IMR-90 (cell line): ENCODE measurements at regions not wholly inside any gene's neighbourhood (a gene's known extent, or its start where the extent isn't known, plus 50 kb on each side); places are given as distances from the start of the nearest gene placed in this dataset.

ENCODE experiments used
- ATAC-seq: fragments of 200-7000 bp; cut with Tn5 transposase; 2 replicates; pipeline ENCODE4 v1.9.1; 2020; ENCODE audit warnings: low read depth, mild to moderate bottlenecking, moderate library complexity
- BruUV-seq: library from RNA; stranded (reverse); fragments of 400-500 nt; replicated peaks from 2 replicates; lab custom pipeline; 2021; lab: Mats Ljungman, UMichigan
- CTCF ChIA-PET: fragments of 300-600 bp; formaldehyde crosslinking; extraction: SDS; loops from one replicate; lab custom pipeline; 2021; ENCODE audit warnings: antibody characterized with exemption; lab: Yijun Ruan, JAX
- POLR2A ChIA-PET: fragments of 300-600 bp; sonication (Branson Sonifier 250); formaldehyde crosslinking; loops from one replicate; lab custom pipeline; 2022; ENCODE audit warnings: antibody characterized with exemption; ENCODE audit not compliant: unreplicated experiment; lab: Charles Lee
- DNase-seq: peaks from one replicate; pipeline ENCODE4 v3.0.0; 2013
- H2AFZ ChIP-seq: replicated peaks from 2 replicates; pipeline ENCODE3; 2013; ENCODE audit warnings: low read length, mild to moderate bottlenecking; ENCODE audit not compliant: poor library complexity
- H2AK5ac ChIP-seq: 2 replicates; pipeline ENCODE4 v1.6.1; 2013; ENCODE audit warnings: low read depth, low read length, inconsistent platforms
- H2AK9ac ChIP-seq: replicated peaks from 2 replicates; pipeline ENCODE3; 2013; ENCODE audit warnings: mild to moderate bottlenecking, low read depth, low read length, moderate library complexity; ENCODE audit not compliant: poor library complexity
- H2BK120ac ChIP-seq: 2 replicates; pipeline ENCODE4 v1.6.1; 2013; ENCODE audit warnings: low read depth, low read length, inconsistent platforms
- H2BK15ac ChIP-seq: 3 replicates; pipeline ENCODE4 v1.6.1; 2013; ENCODE audit warnings: low read depth, low read length, inconsistent platforms
- H2BK20ac ChIP-seq: 2 replicates; pipeline ENCODE4 v1.6.1; 2013; ENCODE audit warnings: low read depth, mild to moderate bottlenecking, inconsistent platforms, low read length, moderate library complexity
- H2BK5ac ChIP-seq: 2 replicates; pipeline ENCODE4 v1.6.1; 2013; ENCODE audit warnings: mild to moderate bottlenecking, low read depth, low read length, inconsistent platforms; ENCODE audit not compliant: poor library complexity, severe bottlenecking
- H3K14ac ChIP-seq: replicated peaks from 2 replicates; pipeline ENCODE4 v1.6.1; 2013; ENCODE audit warnings: low read depth, low read length, inconsistent platforms
- H3K18ac ChIP-seq: 2 replicates; pipeline ENCODE4 v1.6.1; 2013; ENCODE audit warnings: low read depth, low read length, control low read depth
- H3K23ac ChIP-seq: 2 replicates; pipeline ENCODE4 v1.6.1; 2013; ENCODE audit warnings: low read depth, low read length, inconsistent platforms
- H3K27ac ChIP-seq: 2 replicates; pipeline ENCODE4 v1.5.1; 2013; ENCODE audit warnings: mild to moderate bottlenecking, control low read depth, low read length; ENCODE audit not compliant: insufficient read depth
- H3K27me3 ChIP-seq: 2 replicates; pipeline ENCODE4 v1.6.1; 2013; ENCODE audit warnings: low read length; ENCODE audit not compliant: control insufficient read depth, insufficient read depth
- H3K36me3 ChIP-seq: 2 replicates; pipeline ENCODE4 v1.6.1; 2013; ENCODE audit warnings: low read length, mixed read lengths; ENCODE audit not compliant: control insufficient read depth, insufficient read depth
- H3K4ac ChIP-seq: 2 replicates; pipeline ENCODE4 v1.6.1; 2013; ENCODE audit warnings: low read depth, low read length, inconsistent platforms
- H3K4me1 ChIP-seq: 2 replicates; pipeline ENCODE4 v1.6.1; 2013; ENCODE audit warnings: low read length, mixed read lengths; ENCODE audit not compliant: control insufficient read depth, insufficient read depth
- H3K4me2 ChIP-seq: 2 replicates; pipeline ENCODE4 v1.6.1; 2013; ENCODE audit warnings: low read depth, mild to moderate bottlenecking, control low read depth, low read length, moderate library complexity
- H3K4me3 ChIP-seq: 2 replicates; pipeline ENCODE4 v1.5.1; 2013; ENCODE audit warnings: low read depth, mild to moderate bottlenecking, control low read depth, low read length, moderate library complexity; ENCODE audit not compliant: insufficient read depth
- H3K56ac ChIP-seq: 2 replicates; pipeline ENCODE4 v1.6.1; 2013; ENCODE audit warnings: low read length, inconsistent platforms; ENCODE audit not compliant: insufficient read depth; ENCODE audit errors: extremely low read depth
- H3K79me1 ChIP-seq, 2 experiments: 2 replicates each; pipeline ENCODE4 v1.6.1; 2013; ENCODE audit warnings: low read length in 2 of 2, inconsistent platforms in 1 of 2, low read depth in 1 of 2
- H3K9ac ChIP-seq: 2 replicates; pipeline ENCODE4 v1.6.1; 2013; ENCODE audit warnings: low read depth, low read length, control low read depth
- H3K9me1 ChIP-seq: 2 replicates; pipeline ENCODE4 v1.6.1; 2013; ENCODE audit warnings: low read length, inconsistent platforms; ENCODE audit not compliant: insufficient read depth
- H3K9me3 ChIP-seq: 2 replicates; pipeline ENCODE4 v1.6.1; 2013; ENCODE audit warnings: low read length; ENCODE audit not compliant: control insufficient read depth, insufficient read depth
- H4K20me1 ChIP-seq: 2 replicates; pipeline ENCODE4 v1.6.1; 2013; ENCODE audit warnings: low read length, inconsistent platforms; ENCODE audit not compliant: insufficient read depth
- H4K5ac ChIP-seq: 2 replicates; pipeline ENCODE4 v1.6.1; 2013; ENCODE audit warnings: mild to moderate bottlenecking, low read depth, low read length, control low read depth
- H4K8ac ChIP-seq, 2 experiments: 2 replicates each; pipeline ENCODE4 v1.6.1; 2013; ENCODE audit warnings: low read depth in 2 of 2, low read length in 2 of 2, control low read depth in 1 of 2, inconsistent platforms in 1 of 2
- H4K91ac ChIP-seq: 2 replicates; pipeline ENCODE4 v1.6.1; 2013; ENCODE audit warnings: low read depth, low read length, inconsistent platforms; ENCODE audit not compliant: insufficient read depth
- BHLHE40 ChIP-seq: fragments of 150-350 bp; IDR thresholded peaks from 2 replicates; pipeline ENCODE4 v1.6.1; 2016; ENCODE audit warnings: mild to moderate bottlenecking, low read depth, low read length
- CEBPB ChIP-seq: IDR thresholded peaks from 2 replicates; pipeline ENCODE4 v1.6.1; 2012; ENCODE audit warnings: low read depth, low read length, improper control_type of control experiment
- CHD1 ChIP-seq: IDR thresholded peaks from 2 replicates; pipeline ENCODE4 v1.6.1; 2012; ENCODE audit warnings: low read depth, low read length, improper control_type of control experiment
- CTCF ChIP-seq: conservative IDR thresholded peaks from 2 replicates; pipeline ENCODE4 v1.5.1; 2012; ENCODE audit warnings: mild to moderate bottlenecking, low read depth, low read length, improper control_type of control experiment
- ELK1 ChIP-seq: fragments of 150-350 bp; IDR thresholded peaks from 2 replicates; pipeline ENCODE4 v1.6.1; 2016; ENCODE audit warnings: low read depth, mild to moderate bottlenecking, low read length, moderate library complexity, borderline replicate concordance
- FOS ChIP-seq: fragments of 150-350 bp; IDR thresholded peaks from 2 replicates; pipeline ENCODE4 v1.6.1; 2016; ENCODE audit warnings: low read depth, low read length
- MAFK ChIP-seq: IDR thresholded peaks from 2 replicates; pipeline ENCODE4 v1.6.1; 2012; ENCODE audit warnings: low read depth, low read length, improper control_type of control experiment
- MAZ ChIP-seq: IDR thresholded peaks from 2 replicates; pipeline ENCODE4 v1.6.1; 2012; ENCODE audit warnings: low read depth, mild to moderate bottlenecking, low read length, improper control_type of control experiment, moderate library complexity, borderline replicate concordance
- MXI1 ChIP-seq: IDR thresholded peaks from 2 replicates; pipeline ENCODE4 v1.6.1; 2012; ENCODE audit warnings: low read depth, mild to moderate bottlenecking, low read length, moderate library complexity, borderline replicate concordance
- NFE2L2 ChIP-seq: fragments of 150-350 bp; IDR thresholded peaks from 2 replicates; pipeline ENCODE4 v1.6.1; 2016; ENCODE audit warnings: low read depth, mild to moderate bottlenecking, low read length
- POLR2A ChIP-seq: IDR thresholded peaks from 2 replicates; pipeline ENCODE4 v1.6.1; 2012; ENCODE audit warnings: mild to moderate bottlenecking, low read depth, low read length
- RAD21 ChIP-seq: IDR thresholded peaks from 2 replicates; pipeline ENCODE4 v1.6.1; 2012; ENCODE audit warnings: low read length, improper control_type of control experiment
- RCOR1 ChIP-seq: IDR thresholded peaks from 2 replicates; pipeline ENCODE4 v1.6.1; 2012; ENCODE audit warnings: mild to moderate bottlenecking, low read length, improper control_type of control experiment; ENCODE audit not compliant: insufficient replicate concordance
- RFX5 ChIP-seq: IDR thresholded peaks from 2 replicates; pipeline ENCODE4 v1.8.0; 2012; ENCODE audit warnings: low read depth, mild to moderate bottlenecking, low read length, moderate library complexity
- SMC3 ChIP-seq: fragments of 150-350 bp; IDR thresholded peaks from 2 replicates; pipeline ENCODE4 v1.6.1; 2016; ENCODE audit warnings: low read depth, mild to moderate bottlenecking, antibody characterized with exemption, low read length, moderate library complexity
- USF2 ChIP-seq: fragments of 150-350 bp; IDR thresholded peaks from 2 replicates; pipeline ENCODE4 v1.6.1; 2017; ENCODE audit warnings: mild to moderate bottlenecking, antibody characterized with exemption, low read length, low read depth
- WGBS, 2 experiments: methylation state at CpG; one replicate each; pipeline versions ENCODE4 v1.1.5 to v1.1.7; 2013; ENCODE audit warnings: missing lambda C conversion rate in 2 of 2; ENCODE audit not compliant: insufficient read length in 1 of 2; ENCODE audit errors: extremely low coverage in 2 of 2; 5-methylcytosine and 5-hydroxymethylcytosine counted together
- dilution Hi-C: fragments of 300-500 bp; cut with HindIII; formaldehyde crosslinking; loops from one replicate; pipeline ENCODE4 v1.14.3; 2018; ENCODE audit warnings: low sequenced_read_pairs; ENCODE audit not compliant: unreplicated experiment
- in situ Hi-C: fragments of 300-500 bp; cut with MboI; formaldehyde crosslinking; loops from 3 replicates; pipeline ENCODE4 v1.14.3; 2019; ENCODE audit warnings: low sequenced_read_pairs, inconsistent platforms, mixed read lengths
- intact Hi-C: fragments of 100-400 bp; cut with micrococcal nuclease; formaldehyde crosslinking; loops from 2 replicates; pipeline ENCODE4 v1.10.0; 2022

- WGBS, 2 experiments = no CpG with 5 or more reads among the region's 9 CpGs
- in situ Hi-C loops (no loop called here), dilution Hi-C loops (no loop called here), intact Hi-C loops (no loop called here)
- Histone ChIP-seq H4K8ac (no peak overlapping the region), H3K36me3 (no peaks in the 10 kb centered on the region), H4K20me1 (no peaks in the 10 kb centered on the region), H2BK15ac (no peak overlapping the region), H4K91ac (no peak overlapping the region), H3K27ac (no peak overlapping the region), H3K18ac (no peak overlapping the region), H3K27me3 (no peaks in the 10 kb centered on the region; the same call in 1 of the 2 replicates), H3K9me3 (no peaks in the 10 kb centered on the region), H3K4ac (no peak overlapping the region), H3K14ac (no peak overlapping the region), H2BK5ac (no peak overlapping the region), H3K79me1 (no peaks in the 10 kb centered on the region), H3K56ac (no peak overlapping the region), H3K9me1 (no peaks in the 10 kb centered on the region), H2BK20ac (no peak overlapping the region), H2AK9ac (no peak overlapping the region), H3K4me1 (no peaks in the 10 kb centered on the region), H2AFZ (no peak overlapping the region), H3K23ac (no peak overlapping the region), H4K5ac (no peak overlapping the region), H3K9ac (no peak overlapping the region), H2AK5ac (no peak overlapping the region), H3K4me2 (no peak overlapping the region), H2BK120ac (no peak overlapping the region), H3K4me3 (no peak overlapping the region)
- TF ChIP-seq ELK1 (no peak), BHLHE40 (no peak), POLR2A (no peak), RCOR1 (no peak), USF2 (no peak), RAD21 (no peak), CHD1 (no peak), SMC3 (no peak), MXI1 (no peak), NFE2L2 (no peak), CTCF (no peak), MAFK (no peak), MAZ (no peak), CEBPB (no peak), FOS (no peak), RFX5 (no peak)
- BruUV-seq = no TSS peak
- DNase-seq (no peak), ATAC-seq (no peak)
- CTCF ChIA-PET = no interaction called here
- POLR2A ChIA-PET = no interaction called here
Observed at GRCh38 chr3:125683067-125683829, 88.0 kb upstream of the OSBPL11 start.
